SIG-M5 treated with dmso at 0.1 percent for 504 hours (cell line): ENCODE measurements at regions not wholly inside any gene's neighbourhood (a gene's known extent, or its start where the extent isn't known, plus 50 kb on each side); places are given as distances from the start of the nearest gene placed in this dataset.
A peak's percentile ranks its signal among the peaks of the same experiment; 100 is the strongest.
"Not testable (repeated sequence)": the region's sequence is repeated elsewhere in the genome, so short reads cannot be mapped to it uniquely, and the experiment has no call there.

Experiments used
- DNase-seq: peaks from one replicate; lab custom pipeline; 2025; ENCODE audit not compliant: unreplicated experiment; lab: John Stamatoyannopoulos, UW

- no peak for DNase-seq
These were observed 971.7 kb upstream of the GYPC start for GRCh38 chr2:125684256-125684655.

- DNase-seq, result no peak
These were observed 971.0 kb upstream of the GYPC start for GRCh38 chr2:125684932-125685331.

GRCh38 chr2:125696560-125696959, 959.4 kb upstream of the GYPC start:
- peak; percentile 18 for DNase-seq

GRCh38 chr2:125698280-125698679, 957.7 kb upstream of the GYPC start:
- DNase-seq, result no peak

- no peak for DNase-seq
These were observed 954.9 kb upstream of the GYPC start for GRCh38 chr2:125701070-125701469.

GRCh38 chr2:125707611-125708010, 948.3 kb upstream of the GYPC start:
- no peak for DNase-seq

- no peak for DNase-seq
These were observed 945.4 kb upstream of the GYPC start for GRCh38 chr2:125710561-125710960.

- DNase-seq, result no peak
These were observed 944.9 kb upstream of the GYPC start for GRCh38 chr2:125711075-125711474.

- no peak for DNase-seq
These were observed 942.4 kb upstream of the GYPC start for GRCh38 chr2:125713533-125713932.

- DNase-seq, result no peak
These were observed 934.8 kb upstream of the GYPC start for GRCh38 chr2:125721072-125721721.

GRCh38 chr2:125730921-125731320, 925.0 kb upstream of the GYPC start:
- no peak for DNase-seq

- no peak for DNase-seq
These were observed 919.7 kb upstream of the GYPC start for GRCh38 chr2:125736306-125736705.

GRCh38 chr2:125745514-125745913, 910.4 kb upstream of the GYPC start:
- peak; percentile 39 for DNase-seq

GRCh38 chr2:125746321-125747164, 909.4 kb upstream of the GYPC start:
- DNase-seq, result no peak

GRCh38 chr2:125747165-125747425, 908.9 kb upstream of the GYPC start:
- no peak for DNase-seq

- DNase-seq, result no peak
These were observed 899.5 kb upstream of the GYPC start for GRCh38 chr2:125756431-125756830.

GRCh38 chr2:125796784-125797183, 859.2 kb upstream of the GYPC start:
- no peak for DNase-seq

- no peak for DNase-seq
These were observed 858.8 kb upstream of the GYPC start for GRCh38 chr2:125797192-125797591.

- DNase-seq, result no peak
These were observed 833.2 kb upstream of the GYPC start for GRCh38 chr2:125822746-125823145.

GRCh38 chr2:125825781-125826180, 830.2 kb upstream of the GYPC start:
- not testable (repeated sequence) for DNase-seq

- DNase-seq, result no peak
These were observed 818.8 kb upstream of the GYPC start for GRCh38 chr2:125837128-125837527.

GRCh38 chr2:125837611-125838010, 818.3 kb upstream of the GYPC start:
- DNase-seq, result no peak

- DNase-seq, result no peak
These were observed 816.0 kb upstream of the GYPC start for GRCh38 chr2:125839945-125840344.
